HCT116 (cell line): ENCODE measurements at regions not wholly inside any gene's neighbourhood (a gene's known extent, or its start where the extent isn't known, plus 50 kb on each side); places are given as distances from the start of the nearest gene placed in this dataset.

ENCODE experiments used
- ATAC-seq: fragments of 200-7000 bp; cut with Tn5 transposase; 2 replicates; pipeline ENCODE4 v1.9.1; 2020; ENCODE audit warnings: mild to moderate bottlenecking, moderate library complexity
- BruUV-seq: library from RNA; stranded (reverse); fragments of 400-500 nt; replicated peaks from 2 replicates; lab custom pipeline; 2021; lab: Mats Ljungman, UMichigan
- CTCF ChIA-PET: fragments of 300-600 bp; sonication (Branson Sonifier 250); formaldehyde crosslinking; loops from one replicate; lab custom pipeline; 2021; ENCODE audit warnings: antibody characterized with exemption; lab: Charles Lee
- POLR2A ChIA-PET: fragments of 300-600, 350-600 bp; sonication (Branson Sonifier 250); formaldehyde crosslinking; loops from one replicate; lab custom pipeline; 2021; ENCODE audit warnings: antibody characterized with exemption; lab: Charles Lee
- RAD21 ChIA-PET, 2 experiments: fragments of 300-600 bp; sonication (Branson Sonifier 250); formaldehyde crosslinking; loops; one replicate each; lab custom pipeline; 2023; ENCODE audit warnings: low total read pairs in 2 of 2; ENCODE audit not compliant: uncharacterized antibody in 2 of 2, unreplicated experiment in 2 of 2, low non-redundant PET in 1 of 2; lab: Charles Lee
- DNase-seq: peaks from one replicate; pipeline ENCODE4 v3.0.0-alpha.2; 2010; ENCODE audit warnings: low read depth, low spot score
- H2AFZ ChIP-seq: fragments of 200-600 bp; shearing (Covaris generic), sonication (generic); 2 replicates; pipeline ENCODE4 v1.6.1; 2017; ENCODE audit warnings: low read depth, mixed run types, mixed read lengths, antibody characterized with exemption, low read length; ENCODE audit not compliant: poor library complexity, severe bottlenecking
- H3K27ac ChIP-seq: 2 replicates; pipeline ENCODE4 v1.5.1; 2012; ENCODE audit warnings: low read depth, low read length
- H3K27me3 ChIP-seq: fragments of 200-600 bp; sonication (generic); 2 replicates; pipeline ENCODE4 v1.6.1; 2016; ENCODE audit warnings: mixed run types, low read length, mixed read lengths; ENCODE audit not compliant: insufficient read depth
- H3K36me3 ChIP-seq, 2 experiments: fragments of 200-500 bp in 1 of 2; fragments of 200-600 bp in 1 of 2; sonication (Bioruptor generic) in 1 of 2; sonication (generic) in 1 of 2; 2 replicates each; pipeline versions ENCODE4 v1.5.1 to v1.6.1; 2014 to 2016; ENCODE audit warnings: low read length in 2 of 2, inconsistent platforms in 1 of 2, mixed read lengths in 1 of 2, mixed run types in 1 of 2; ENCODE audit not compliant: insufficient read depth in 2 of 2, control insufficient read depth in 1 of 2
- H3K4me1 ChIP-seq, 2 experiments: fragments of 200-600 bp in 1 of 2; sonication (generic) in 1 of 2; 2 replicates each; pipeline versions ENCODE4 v1.5.1 to v1.6.1; 2012 to 2017; ENCODE audit warnings: low read length in 2 of 2, inconsistent platforms in 1 of 2, mild to moderate bottlenecking in 1 of 2, mixed read lengths in 1 of 2, mixed run types in 1 of 2, moderate library complexity in 1 of 2; ENCODE audit not compliant: insufficient read depth in 2 of 2, control insufficient read depth in 1 of 2
- H3K4me2 ChIP-seq: fragments of 200-600 bp; sonication (generic); 2 replicates; pipeline ENCODE4 v1.6.1; 2017; ENCODE audit warnings: mixed run types, low read length, mixed read lengths
- H3K4me3 ChIP-seq, 2 experiments: fragments of 200-600 bp in 1 of 2; sonication (generic) in 1 of 2; replicated peaks in 1 of 2; 2 replicates each; pipeline ENCODE4 v1.5.1; 2011 to 2016; ENCODE audit warnings: low read length in 2 of 2, control low read depth in 1 of 2, low read depth in 1 of 2, mild to moderate bottlenecking in 1 of 2, mixed read lengths in 1 of 2, mixed run types in 1 of 2
- H3K79me2 ChIP-seq: fragments of 200-600 bp; sonication (generic); 2 replicates; pipeline ENCODE4 v1.6.1; 2017; ENCODE audit warnings: mild to moderate bottlenecking, mixed run types, low read length, moderate library complexity, mixed read lengths; ENCODE audit not compliant: insufficient read depth
- H3K9ac ChIP-seq: fragments of 200-600 bp; sonication (generic); 2 replicates; pipeline ENCODE4 v1.6.1; 2016; ENCODE audit warnings: low read length, mixed read lengths
- H3K9me2 ChIP-seq: fragments of 200-600 bp; sonication (generic), shearing (Covaris generic); 2 replicates; pipeline ENCODE4 v1.6.1; 2017; ENCODE audit warnings: mixed run types, mild to moderate bottlenecking, moderate library complexity; ENCODE audit not compliant: insufficient read depth
- H3K9me3 ChIP-seq, 2 experiments: fragments of 200-500 bp in 1 of 2; fragments of 200-600 bp in 1 of 2; sonication (Bioruptor generic) in 1 of 2; sonication (generic) in 1 of 2; 2 replicates each; pipeline ENCODE4 v1.6.1; 2014 to 2017; ENCODE audit warnings: low read length in 2 of 2, mixed read lengths in 2 of 2, inconsistent platforms in 1 of 2, low read depth in 1 of 2, mild to moderate bottlenecking in 1 of 2, mixed run types in 1 of 2, moderate library complexity in 1 of 2; ENCODE audit not compliant: control insufficient read depth in 1 of 2, insufficient read depth in 1 of 2
- H4K20me1 ChIP-seq: fragments of 200-600 bp; sonication (generic), shearing (Covaris generic); 2 replicates; pipeline ENCODE4 v1.6.1; 2017; ENCODE audit warnings: mixed run types, mild to moderate bottlenecking, moderate library complexity; ENCODE audit not compliant: insufficient read depth
- CBX3 ChIP-seq: IDR thresholded peaks from 2 replicates; pipeline ENCODE4 v1.6.1; 2012; ENCODE audit warnings: low read depth
- ELF1 ChIP-seq: IDR thresholded peaks from 2 replicates; pipeline ENCODE4 v1.6.1; 2012; ENCODE audit warnings: low read depth, borderline replicate concordance
- EZH2 ChIP-seq: fragments of 200-600 bp; sonication (generic); IDR thresholded peaks from 2 replicates; pipeline ENCODE4 v1.6.1; 2017; ENCODE audit warnings: antibody characterized with exemption, mixed run types
- EZH2phosphoT487 ChIP-seq: fragments of 200-600 bp; IDR thresholded peaks from 2 replicates; pipeline ENCODE4 v1.6.1; 2018; ENCODE audit warnings: antibody characterized with exemption, borderline replicate concordance
- FOSL1 ChIP-seq: IDR thresholded peaks from 2 replicates; pipeline ENCODE4 v1.6.1; 2012; ENCODE audit warnings: low read depth
- JUND ChIP-seq: IDR thresholded peaks from 2 replicates; pipeline ENCODE4 v1.6.1; 2012
- POLR2A ChIP-seq: IDR thresholded peaks from 2 replicates; pipeline ENCODE4 v1.7.0; 2011; ENCODE audit warnings: borderline replicate concordance; ENCODE audit not compliant: insufficient read depth, insufficient read length; ENCODE audit errors: extremely low read depth
- RAD21 ChIP-seq: IDR thresholded peaks from 2 replicates; pipeline ENCODE4 v1.6.1; 2012; ENCODE audit warnings: low read depth, mild to moderate bottlenecking
- SIN3A ChIP-seq: IDR thresholded peaks from 2 replicates; pipeline ENCODE4 v1.6.1; 2012; ENCODE audit warnings: low read depth
- SRF ChIP-seq: IDR thresholded peaks from 2 replicates; pipeline ENCODE4 v1.6.1; 2012; ENCODE audit warnings: low read depth
- YY1 ChIP-seq: IDR thresholded peaks from 2 replicates; pipeline ENCODE4 v1.6.1; 2011; ENCODE audit warnings: low read length, low read depth, moderate library complexity, mild to moderate bottlenecking; ENCODE audit not compliant: insufficient replicate concordance; ENCODE audit errors: extremely low read depth
- ZFX ChIP-seq: fragments of 450-650 bp; IDR thresholded peaks from 2 replicates; pipeline ENCODE4 v1.6.1; 2017
- ZNF274 ChIP-seq: fragments of 200-500 bp; sonication (Bioruptor generic); IDR thresholded peaks from 2 replicates; pipeline ENCODE4 v1.6.1; 2014; ENCODE audit warnings: mild to moderate bottlenecking, low read depth, low read length, inconsistent platforms
- intact Hi-C: fragments of 100-400 bp; cut with micrococcal nuclease; formaldehyde crosslinking; loops from 2 replicates; pipeline ENCODE4 v1.10.0; 2022
- TF ChIP-seq, protein P1 (sequence below): IDR thresholded peaks from 2 replicates; pipeline ENCODE4 v1.6.1; 2012
- TF ChIP-seq, protein P2 (sequence below), 3 experiments: fragments of 200-600 bp in 1 of 3; sonication (generic) in 1 of 3; IDR thresholded peaks in 2 of 3; conservative IDR thresholded peaks in 1 of 3; 2 replicates each; pipeline ENCODE4 v1.5.1; 2012 to 2017; ENCODE audit warnings: low read depth in 2 of 3, low read length in 2 of 3, antibody characterized with exemption in 1 of 3, borderline replicate concordance in 1 of 3, control low read depth in 1 of 3, mild to moderate bottlenecking in 1 of 3, mixed read lengths in 1 of 3, mixed run types in 1 of 3, moderate library complexity in 1 of 3; ENCODE audit not compliant: insufficient read depth in 1 of 3
- TF ChIP-seq, protein P3 (sequence below): IDR thresholded peaks from 2 replicates; pipeline ENCODE4 v1.6.1; 2012
- TF ChIP-seq, protein P4 (sequence below): IDR thresholded peaks from 2 replicates; pipeline ENCODE4 v1.6.1; 2012; ENCODE audit warnings: low read depth

DNA sequence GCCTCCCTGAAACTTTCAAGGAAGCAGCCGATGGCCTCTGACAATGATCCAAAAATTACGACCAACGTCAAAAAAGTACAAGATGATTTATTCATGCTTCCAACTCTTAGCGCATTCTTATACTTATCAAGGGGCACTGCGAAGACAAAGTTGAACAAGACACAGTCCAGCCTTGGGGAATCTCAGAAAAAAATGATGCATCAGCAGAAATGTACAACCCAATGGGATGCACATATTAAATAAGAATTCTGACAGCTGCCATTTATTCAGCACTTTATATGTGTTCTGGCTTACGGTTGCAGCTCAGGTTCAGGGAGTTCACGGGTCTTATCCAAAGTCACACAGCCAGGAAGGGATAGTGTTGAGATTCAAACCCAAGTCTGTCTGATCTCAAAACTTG lies 96.0 kb upstream of the CPLX2 start:
- no peaks in the 10 kb centered on the region for H3K9me2 ChIP-seq
- POLR2A ChIA-PET, result no interaction called here
- no peak overlapping the region for H2AFZ ChIP-seq
- intact Hi-C loops, result no loop called here
- DNase-seq (no peak), ATAC-seq (no peak)
- H3K36me3 ChIP-seq, result no peaks in the 10 kb centered on the region
- peaks cover 12 to 34% of the 10 kb centered on the region in 2 experiments; a peak in 3 of 4 replicates for H3K4me1 ChIP-seq
- no peaks in the 10 kb centered on the region for H3K9me3 ChIP-seq
- CTCF ChIA-PET, result no interaction called here
- BruUV-seq, result no TSS peak
- RAD21 ChIA-PET, result no interaction called here
- H3K9ac ChIP-seq, result no peak overlapping the region
- no peaks in the 10 kb centered on the region for H3K27me3 ChIP-seq
- H4K20me1 ChIP-seq, result no peaks in the 10 kb centered on the region
- H3K4me2 ChIP-seq, result no peak overlapping the region
- TF ChIP-seq, protein P1, sequence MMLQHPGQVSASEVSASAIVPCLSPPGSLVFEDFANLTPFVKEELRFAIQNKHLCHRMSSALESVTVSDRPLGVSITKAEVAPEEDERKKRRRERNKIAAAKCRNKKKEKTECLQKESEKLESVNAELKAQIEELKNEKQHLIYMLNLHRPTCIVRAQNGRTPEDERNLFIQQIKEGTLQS, result no peak
- TF ChIP-seq, protein P2, sequence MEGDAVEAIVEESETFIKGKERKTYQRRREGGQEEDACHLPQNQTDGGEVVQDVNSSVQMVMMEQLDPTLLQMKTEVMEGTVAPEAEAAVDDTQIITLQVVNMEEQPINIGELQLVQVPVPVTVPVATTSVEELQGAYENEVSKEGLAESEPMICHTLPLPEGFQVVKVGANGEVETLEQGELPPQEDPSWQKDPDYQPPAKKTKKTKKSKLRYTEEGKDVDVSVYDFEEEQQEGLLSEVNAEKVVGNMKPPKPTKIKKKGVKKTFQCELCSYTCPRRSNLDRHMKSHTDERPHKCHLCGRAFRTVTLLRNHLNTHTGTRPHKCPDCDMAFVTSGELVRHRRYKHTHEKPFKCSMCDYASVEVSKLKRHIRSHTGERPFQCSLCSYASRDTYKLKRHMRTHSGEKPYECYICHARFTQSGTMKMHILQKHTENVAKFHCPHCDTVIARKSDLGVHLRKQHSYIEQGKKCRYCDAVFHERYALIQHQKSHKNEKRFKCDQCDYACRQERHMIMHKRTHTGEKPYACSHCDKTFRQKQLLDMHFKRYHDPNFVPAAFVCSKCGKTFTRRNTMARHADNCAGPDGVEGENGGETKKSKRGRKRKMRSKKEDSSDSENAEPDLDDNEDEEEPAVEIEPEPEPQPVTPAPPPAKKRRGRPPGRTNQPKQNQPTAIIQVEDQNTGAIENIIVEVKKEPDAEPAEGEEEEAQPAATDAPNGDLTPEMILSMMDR (IDR thresholded peaks at IDR 0.05 in 2 of 3, conservative IDR thresholded peaks at IDR 0.05 in 1 of 3; ENCODE audit: borderline replicate concordance in 1 of 3, insufficient read depth in 1 of 3, low read depth in 2 of 3, low read length in 2 of 3), result no peak
- TF ChIP-seq SRF, result no peak
- TF ChIP-seq CBX3, result no peak
- TF ChIP-seq FOSL1, result no peak
- no peak for TF ChIP-seq RAD21
- no peak for TF ChIP-seq JUND
- TF ChIP-seq YY1, result no peak
- no peak for TF ChIP-seq EZH2phosphoT487
- TF ChIP-seq SIN3A, result no peak
- no peak for TF ChIP-seq EZH2
- TF ChIP-seq POLR2A, result no peak
- no peak for TF ChIP-seq ELF1
- TF ChIP-seq, protein P3, sequence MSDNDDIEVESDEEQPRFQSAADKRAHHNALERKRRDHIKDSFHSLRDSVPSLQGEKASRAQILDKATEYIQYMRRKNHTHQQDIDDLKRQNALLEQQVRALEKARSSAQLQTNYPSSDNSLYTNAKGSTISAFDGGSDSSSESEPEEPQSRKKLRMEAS, result no peak
- no peak for TF ChIP-seq ZNF274
- TF ChIP-seq ZFX, result no peak
- TF ChIP-seq, protein P4, sequence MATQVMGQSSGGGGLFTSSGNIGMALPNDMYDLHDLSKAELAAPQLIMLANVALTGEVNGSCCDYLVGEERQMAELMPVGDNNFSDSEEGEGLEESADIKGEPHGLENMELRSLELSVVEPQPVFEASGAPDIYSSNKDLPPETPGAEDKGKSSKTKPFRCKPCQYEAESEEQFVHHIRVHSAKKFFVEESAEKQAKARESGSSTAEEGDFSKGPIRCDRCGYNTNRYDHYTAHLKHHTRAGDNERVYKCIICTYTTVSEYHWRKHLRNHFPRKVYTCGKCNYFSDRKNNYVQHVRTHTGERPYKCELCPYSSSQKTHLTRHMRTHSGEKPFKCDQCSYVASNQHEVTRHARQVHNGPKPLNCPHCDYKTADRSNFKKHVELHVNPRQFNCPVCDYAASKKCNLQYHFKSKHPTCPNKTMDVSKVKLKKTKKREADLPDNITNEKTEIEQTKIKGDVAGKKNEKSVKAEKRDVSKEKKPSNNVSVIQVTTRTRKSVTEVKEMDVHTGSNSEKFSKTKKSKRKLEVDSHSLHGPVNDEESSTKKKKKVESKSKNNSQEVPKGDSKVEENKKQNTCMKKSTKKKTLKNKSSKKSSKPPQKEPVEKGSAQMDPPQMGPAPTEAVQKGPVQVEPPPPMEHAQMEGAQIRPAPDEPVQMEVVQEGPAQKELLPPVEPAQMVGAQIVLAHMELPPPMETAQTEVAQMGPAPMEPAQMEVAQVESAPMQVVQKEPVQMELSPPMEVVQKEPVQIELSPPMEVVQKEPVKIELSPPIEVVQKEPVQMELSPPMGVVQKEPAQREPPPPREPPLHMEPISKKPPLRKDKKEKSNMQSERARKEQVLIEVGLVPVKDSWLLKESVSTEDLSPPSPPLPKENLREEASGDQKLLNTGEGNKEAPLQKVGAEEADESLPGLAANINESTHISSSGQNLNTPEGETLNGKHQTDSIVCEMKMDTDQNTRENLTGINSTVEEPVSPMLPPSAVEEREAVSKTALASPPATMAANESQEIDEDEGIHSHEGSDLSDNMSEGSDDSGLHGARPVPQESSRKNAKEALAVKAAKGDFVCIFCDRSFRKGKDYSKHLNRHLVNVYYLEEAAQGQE, result no peak
- no peak overlapping the region for H3K4me3 ChIP-seq
- H3K79me2 ChIP-seq, result no peaks in the 10 kb centered on the region
- H3K27ac ChIP-seq, result no peak overlapping the region
